Glomerular endothelial cell (primary cell): ENCODE measurements at regions not wholly inside any gene's neighbourhood (a gene's known extent, or its start where the extent isn't known, plus 50 kb on each side); places are given as distances from the start of the nearest gene placed in this dataset.
"Not testable (repeated sequence)": the region's sequence is repeated elsewhere in the genome, so short reads cannot be mapped to it uniquely, and the experiment has no call there.

Experiments
- DNase-seq: peaks from one replicate; pipeline ENCODE4 v3.0.0-alpha.2; 2011; ENCODE audit warnings: low read depth, low spot score; ENCODE audit errors: extremely low read depth

DNA sequence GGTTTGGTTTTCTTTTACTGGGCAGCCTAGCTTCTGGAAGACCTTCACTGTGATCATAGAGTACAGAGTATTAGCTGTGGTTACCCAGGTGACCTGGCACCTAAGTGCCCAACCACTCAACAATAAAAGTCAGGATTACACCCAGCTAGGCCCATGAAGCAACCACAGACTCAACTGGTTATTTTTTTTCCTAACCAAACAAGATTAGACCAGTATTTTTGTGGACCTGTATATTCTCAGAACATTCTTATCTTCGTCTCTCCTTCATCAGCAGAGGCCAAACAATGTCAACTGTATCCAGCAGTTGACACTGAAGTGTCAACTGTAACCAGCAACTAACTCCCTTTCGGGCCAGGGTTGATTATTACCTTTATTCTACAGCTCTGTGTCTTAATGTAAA is 289.2 kb upstream of the SLC39A10 start:
- DNase-seq: no peak

DNA sequence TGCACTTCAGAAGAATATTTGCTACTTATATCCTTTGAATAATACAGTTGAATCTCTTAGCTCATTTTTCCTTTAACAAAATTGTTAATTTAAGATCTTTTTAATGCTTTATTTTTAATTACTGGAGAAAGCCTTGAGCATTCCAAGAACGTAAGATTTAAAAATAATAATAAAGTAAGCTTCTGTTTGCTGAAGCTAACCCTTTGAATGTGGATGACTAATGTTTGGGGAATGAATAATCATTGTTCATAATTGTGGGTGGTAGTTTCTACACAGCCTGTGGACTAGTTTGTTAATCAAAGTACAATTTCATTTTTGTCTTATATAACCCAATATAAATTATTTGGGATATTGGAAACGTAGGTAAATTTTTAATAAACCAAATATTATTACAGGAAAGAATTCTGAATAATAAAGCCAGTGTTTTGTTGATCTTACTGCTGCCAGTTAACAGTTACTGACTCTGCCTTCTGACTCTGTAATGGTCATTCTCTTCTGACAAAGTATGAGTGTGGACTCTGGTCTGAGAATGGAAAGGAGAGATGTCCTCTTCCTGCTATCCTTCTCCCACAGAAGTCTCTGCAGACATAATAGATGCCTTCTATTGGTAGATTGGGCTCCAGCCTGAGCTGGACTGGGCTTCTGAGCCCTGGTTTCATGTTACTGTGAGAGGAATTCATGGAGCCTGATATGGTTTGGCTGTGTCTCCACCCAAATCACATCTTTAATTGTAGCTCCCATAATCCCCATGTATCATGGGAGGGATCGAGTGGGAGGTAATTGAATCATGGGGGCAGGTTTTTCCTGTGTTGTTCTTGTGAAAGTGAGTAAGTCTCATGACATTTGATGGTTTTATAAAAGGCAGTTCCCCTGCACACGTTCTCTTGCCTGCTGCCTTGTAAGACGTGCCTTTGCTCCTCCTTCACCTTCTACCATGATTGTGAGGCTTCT is 292.7 kb upstream of the SLC39A10 start:
- peak; percentile 34 for DNase-seq

GRCh38 chr2:195363496-195363895 is 293.5 kb upstream of the SLC39A10 start:
- peak; percentile 3 for DNase-seq

- DNase-seq: no peak
These were observed 296.8 kb upstream of the SLC39A10 start for GRCh38 chr2:195360242-195360641.

GRCh38 chr2:195359043-195359735 is 297.8 kb upstream of the SLC39A10 start:
- no peak for DNase-seq

GRCh38 chr2:195356920-195357440 is 300.0 kb upstream of the SLC39A10 start:
- no peak for DNase-seq

DNA sequence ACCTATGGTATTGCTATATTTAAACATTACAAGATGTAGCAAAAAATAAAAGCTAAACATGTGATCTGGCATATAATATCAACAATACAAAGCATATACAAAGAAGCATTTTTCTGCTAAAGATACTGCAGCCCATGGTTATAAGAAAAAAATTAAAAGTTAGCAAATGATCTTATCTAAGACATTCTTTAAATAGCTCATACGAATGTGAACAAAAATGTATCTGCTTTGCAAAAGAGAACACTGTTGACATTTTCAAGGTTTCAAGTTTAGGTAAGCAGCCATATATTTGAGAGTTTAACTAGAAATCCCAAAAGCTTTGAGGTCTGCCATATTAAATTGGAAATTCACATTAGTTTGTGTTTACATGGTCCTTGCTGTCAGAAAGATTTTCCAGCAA is 301.0 kb upstream of the SLC39A10 start:
- no peak for DNase-seq

GRCh38 chr2:195352581-195352980 is 304.4 kb upstream of the SLC39A10 start:
- no peak for DNase-seq

- DNase-seq: no peak
These were observed 313.0 kb upstream of the SLC39A10 start for GRCh38 chr2:195343942-195344530.

DNA sequence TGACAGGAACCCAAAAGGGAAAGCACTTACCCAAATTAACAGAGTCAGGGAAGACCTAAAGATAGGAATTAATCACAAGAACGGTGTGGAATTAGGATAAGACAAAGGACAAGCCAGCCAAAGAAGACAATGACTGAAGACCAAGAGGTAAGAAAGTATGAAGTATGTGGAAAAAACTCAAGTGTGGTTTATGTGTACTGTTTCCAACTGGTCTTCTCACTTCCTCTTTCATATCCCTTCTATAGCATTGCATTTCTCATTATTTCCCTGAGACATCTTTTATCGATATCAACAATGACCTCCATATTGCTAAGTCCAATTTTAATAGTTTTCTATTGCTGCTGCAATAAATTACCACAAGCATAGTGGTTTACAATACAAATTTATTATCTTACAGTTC is 313.5 kb upstream of the SLC39A10 start:
- no peak for DNase-seq

DNA sequence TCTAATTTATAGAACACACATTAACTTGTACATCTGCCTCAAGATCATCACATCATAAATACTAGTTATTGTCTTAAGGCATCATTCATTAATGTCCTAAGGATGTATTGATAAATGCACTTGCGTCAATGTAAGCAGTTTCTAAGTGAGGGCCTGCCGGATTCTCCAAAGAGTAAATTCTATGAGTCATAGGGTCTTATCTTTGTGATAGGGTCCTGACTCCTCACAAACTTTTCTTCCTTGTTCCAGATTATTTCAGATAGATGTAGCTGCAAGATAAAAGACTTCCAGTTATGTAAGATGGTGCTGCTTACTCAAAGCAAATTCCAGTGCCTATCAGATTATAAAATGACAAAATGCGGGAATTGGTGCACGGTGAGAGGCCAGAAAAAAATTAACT is 315.0 kb upstream of the SLC39A10 start:
- no peak for DNase-seq

DNA sequence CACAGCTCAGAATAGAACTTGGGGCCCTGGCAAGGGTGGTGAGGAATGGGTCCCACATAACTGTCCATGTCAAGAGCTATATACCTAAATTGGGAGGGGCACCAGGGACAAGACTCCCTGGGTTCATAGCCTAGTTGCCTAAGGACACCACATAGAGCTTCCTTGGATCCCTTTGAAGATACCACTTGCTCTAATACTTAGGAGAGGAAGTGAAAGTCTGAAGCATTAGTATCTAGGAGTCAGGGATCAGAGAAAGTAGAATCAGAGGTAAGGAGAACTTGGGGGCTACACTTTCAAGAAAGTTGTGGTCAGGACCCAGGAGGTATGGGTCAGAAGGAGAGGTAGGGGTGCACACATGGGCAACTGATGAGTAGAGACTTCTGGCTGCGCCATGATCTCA is 318.2 kb upstream of the SLC39A10 start:
- no peak for DNase-seq

DNA sequence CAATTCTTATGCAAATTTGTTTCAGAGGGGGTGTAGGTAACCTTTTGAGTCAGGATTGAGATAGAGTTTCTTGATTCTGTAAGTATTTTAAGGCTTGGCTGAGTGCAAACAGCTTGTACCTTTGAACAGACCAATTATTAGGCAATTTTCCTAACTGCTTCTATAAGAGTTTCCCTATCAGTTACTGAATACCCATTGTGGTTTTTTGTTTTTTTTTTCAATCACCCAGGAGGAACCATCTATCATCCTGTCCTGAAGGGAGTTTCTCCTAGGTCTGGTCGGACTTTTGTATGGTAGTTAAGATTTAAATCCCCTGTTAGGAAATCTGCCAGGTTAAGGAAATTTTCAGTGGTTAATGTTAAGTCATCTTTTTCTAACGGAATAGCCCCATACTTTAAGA is 319.4 kb upstream of the SLC39A10 start:
- DNase-seq: no peak

- DNase-seq: no peak
These were observed 323.2 kb upstream of the SLC39A10 start for GRCh38 chr2:195333869-195334268.

GRCh38 chr2:195331966-195332365 is 325.1 kb upstream of the SLC39A10 start:
- DNase-seq: no peak

DNA sequence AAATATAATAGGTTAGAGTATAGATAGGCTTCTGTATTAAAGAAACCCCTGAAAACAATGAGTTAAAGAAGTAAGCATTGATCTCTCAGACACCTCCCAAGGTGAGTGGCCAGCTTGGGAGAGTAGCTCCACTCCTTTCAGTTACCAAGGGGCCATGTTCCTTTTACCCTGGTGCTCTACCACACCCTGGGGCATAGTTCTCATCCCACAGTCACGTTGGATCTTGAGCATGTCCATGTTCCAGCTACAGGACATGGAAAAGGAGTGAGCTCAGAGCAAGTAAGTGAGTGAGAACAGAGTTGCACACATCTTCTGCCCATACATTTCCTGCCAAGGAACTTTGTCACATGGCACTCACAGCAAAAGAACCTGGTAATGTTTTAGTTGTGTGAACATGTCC is 325.9 kb upstream of the SLC39A10 start:
- no peak for DNase-seq

- no peak for DNase-seq
These were observed 326.5 kb upstream of the SLC39A10 start for GRCh38 chr2:195330513-195330956.

DNA sequence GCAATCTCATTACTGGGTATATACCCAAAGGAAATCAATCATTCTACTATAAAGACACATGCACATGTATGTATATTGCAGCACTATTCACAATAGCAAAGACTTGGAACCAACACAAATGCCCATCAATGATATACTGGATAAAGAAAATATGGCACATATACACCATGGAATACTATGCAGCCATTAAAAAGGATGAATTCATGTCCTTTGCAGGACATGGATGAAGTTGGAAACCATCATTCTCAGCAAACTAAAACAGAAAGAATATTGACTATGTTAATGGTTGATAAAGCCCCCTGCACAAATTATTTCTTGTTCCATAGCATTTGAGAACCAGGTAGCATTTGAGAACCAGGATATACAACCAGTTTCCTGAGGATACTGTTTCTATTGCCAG is 327.2 kb upstream of the SLC39A10 start:
- not testable (repeated sequence) for DNase-seq

DNA sequence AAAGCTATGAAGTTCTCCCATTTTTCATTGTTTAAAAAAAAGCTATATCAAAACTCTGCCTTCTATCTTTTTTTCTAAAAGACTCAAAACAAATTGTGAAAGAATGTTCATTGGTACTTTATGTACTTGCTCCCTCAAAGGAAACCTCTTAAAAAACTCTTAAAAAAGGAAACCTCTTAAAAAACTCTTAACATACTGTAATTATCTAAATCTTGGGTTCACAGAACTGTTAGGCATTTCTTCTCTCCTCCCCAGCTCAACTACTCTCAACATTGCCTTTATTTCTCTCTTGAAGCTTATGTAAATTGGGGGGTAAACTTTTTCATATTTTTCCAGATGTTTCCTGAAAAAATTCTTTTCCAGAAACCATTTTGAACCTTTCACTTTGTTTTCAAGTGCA is 330.5 kb upstream of the SLC39A10 start:
- no peak for DNase-seq

GRCh38 chr2:195322324-195322723 is 334.7 kb upstream of the SLC39A10 start:
- DNase-seq: no peak

- no peak for DNase-seq
These were observed 336.5 kb upstream of the SLC39A10 start for GRCh38 chr2:195320413-195320973.
